ENCODE measurements at regions not wholly inside any gene's neighbourhood (a gene's known extent, or its start where the extent isn't known, plus 50 kb on each side); places are given as distances from the start of the nearest gene placed in this dataset.

DNA sequence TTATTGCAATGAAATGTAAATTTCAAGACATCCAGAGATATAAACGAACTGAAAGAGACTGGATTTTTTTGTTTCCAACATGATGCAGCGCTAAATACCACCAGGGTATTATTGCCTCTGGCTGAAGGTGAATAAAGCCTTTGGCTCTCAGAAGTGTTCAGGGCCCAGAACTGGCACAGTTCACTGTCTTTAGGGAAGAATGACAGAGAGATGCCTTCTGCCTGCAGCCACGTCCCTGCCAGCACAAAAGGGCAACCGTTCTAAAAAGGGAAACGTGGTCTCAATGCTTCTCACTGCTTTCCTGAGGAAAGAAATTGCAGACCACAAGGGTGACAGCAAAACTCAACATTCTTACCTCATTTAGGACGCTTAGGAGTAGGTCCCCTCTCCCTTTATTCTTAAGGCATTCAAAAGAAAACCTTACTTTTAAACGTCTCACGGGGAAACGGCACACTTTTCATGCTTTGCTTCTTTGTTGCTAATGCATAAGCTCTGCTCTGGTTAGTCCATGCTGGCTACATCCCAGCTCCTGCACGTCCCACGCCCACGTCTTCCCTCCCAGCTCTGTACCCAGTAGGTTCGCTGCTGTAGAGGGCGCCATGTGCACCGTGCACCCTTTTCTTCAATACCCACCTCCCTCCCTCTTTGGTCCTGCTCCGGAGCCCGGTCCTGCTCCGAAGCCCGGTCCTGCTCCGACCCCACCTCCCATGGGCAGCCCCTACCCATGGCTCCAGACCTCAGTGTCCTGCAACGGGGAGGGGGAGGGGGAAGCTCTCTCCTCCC is 171.0 kb downstream of the HRH4 start (continued):
- TF ChIP-seq CEBPB (IDR thresholded peaks at IDR 0.05; ENCODE audit: low read depth, low read length) = no peak

DNA sequence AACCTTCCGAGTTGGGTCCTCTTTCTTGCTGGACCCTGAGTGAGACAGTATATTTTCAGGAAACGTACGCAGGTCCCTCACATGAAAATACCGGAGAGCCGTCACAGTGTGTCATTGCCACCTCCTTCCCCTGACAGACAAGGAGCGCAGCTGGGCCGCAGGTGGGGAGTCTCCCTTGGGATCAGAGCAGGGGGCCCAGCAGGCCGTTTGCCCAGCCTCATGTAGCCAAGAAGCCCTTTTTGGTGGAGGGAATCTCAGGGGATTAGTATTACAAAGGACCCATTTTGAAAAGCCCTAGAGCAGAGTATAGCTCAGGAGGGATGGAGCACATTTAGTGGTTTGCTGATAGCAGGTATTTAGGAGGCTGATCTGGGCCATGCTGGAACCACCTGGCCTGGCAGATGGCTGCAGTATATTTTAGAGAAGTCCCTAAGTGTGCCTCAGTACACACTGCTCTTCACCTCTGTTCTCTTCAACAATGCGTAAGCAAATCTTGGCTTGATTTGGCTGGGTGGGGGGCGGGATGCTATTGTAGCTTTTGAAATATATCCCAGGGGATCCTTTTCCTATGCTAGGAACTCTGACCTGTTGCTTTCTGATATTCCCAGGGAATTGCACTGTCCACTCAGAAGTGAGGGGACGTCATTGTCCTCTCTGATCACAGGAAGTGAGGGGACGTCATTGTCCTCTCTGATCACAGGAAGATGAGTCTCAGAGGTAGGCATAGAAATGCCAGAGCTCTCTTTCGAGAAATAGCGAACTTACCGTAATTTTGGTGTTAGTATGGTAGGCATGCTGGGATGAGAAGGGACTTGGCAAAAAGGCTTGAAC is 171.9 kb downstream of the HRH4 start:
- no peak overlapping the region for H3K9ac ChIP-seq (ENCODE audit: low read depth, low read length)
- H2AFZ ChIP-seq (replicated peaks; ENCODE audit: low read length, poor library complexity) = peak overlapping the region; percentile 54
- peak overlapping the region; percentile 44; the same call in 1 of the 2 replicates for H4K5ac ChIP-seq (ENCODE audit: low read depth, low read length)
- peak overlapping the region; percentile 44 for H2BK5ac ChIP-seq (ENCODE audit: low read depth, low read length, poor library complexity, severe bottlenecking)
- peak overlapping the region; percentile 53; the same call in 1 of the 2 replicates for H4K91ac ChIP-seq (ENCODE audit: insufficient read depth, low read depth, low read length)
- 90% methylated on average over 8 of the region's 15 CpGs; no CpG with 5 or more reads in 1 of the 2 experiments for WGBS, 2 experiments (ENCODE audit: extremely low coverage in 2 of 2, insufficient read length in 1 of 2)
- DNase-seq = no peak
- in situ Hi-C loops (cut with MboI; ENCODE audit: low sequenced_read_pairs) = no loop called here
- no peaks in the 10 kb centered on the region for H3K79me1 ChIP-seq (ENCODE audit: low read depth in 1 of 2, low read length in 2 of 2)
- ChIA-PET POLR2A (ENCODE audit: unreplicated experiment) (no interaction called here), CTCF (no interaction called here)
- H2BK120ac ChIP-seq (ENCODE audit: low read depth, low read length) = peak overlapping the region; percentile 78
- peaks cover 3% of the 10 kb centered on the region for H3K9me1 ChIP-seq (ENCODE audit: insufficient read depth, low read length)
- ATAC-seq (ENCODE audit: low read depth) = no peak
- no peak overlapping the region for H3K27ac ChIP-seq (ENCODE audit: insufficient read depth, low read length)
- H3K4me3 ChIP-seq (ENCODE audit: insufficient read depth, low read depth, low read length) = no peak overlapping the region
- H4K20me1 ChIP-seq (ENCODE audit: insufficient read depth, low read length) = no peaks in the 10 kb centered on the region
- no peaks in the 10 kb centered on the region for H3K36me3 ChIP-seq (ENCODE audit: control insufficient read depth, insufficient read depth, low read length)
- H3K9me3 ChIP-seq (ENCODE audit: control insufficient read depth, insufficient read depth, low read length) = no peaks in the 10 kb centered on the region
- H3K4ac ChIP-seq (ENCODE audit: low read depth, low read length) = peak overlapping the region; percentile 49
- H2BK15ac ChIP-seq (ENCODE audit: low read depth, low read length) = peak overlapping the region; percentile 18; the same call in 2 of the 3 replicates
- peak overlapping the region in 1 of 2 experiments; percentile 61; a peak in 1 of 4 replicates for H4K8ac ChIP-seq (ENCODE audit: low read depth in 2 of 2, low read length in 2 of 2)
- H3K27me3 ChIP-seq (ENCODE audit: control insufficient read depth, insufficient read depth, low read length) = no peaks in the 10 kb centered on the region
- H2AK9ac ChIP-seq (replicated peaks; ENCODE audit: low read depth, low read length, poor library complexity) = no peak overlapping the region
- dilution Hi-C loops (cut with HindIII; ENCODE audit: low sequenced_read_pairs, unreplicated experiment) = no loop called here
- H3K4me2 ChIP-seq (ENCODE audit: low read depth, low read length) = no peak overlapping the region; the same call in 1 of the 2 replicates
- no peak overlapping the region for H3K56ac ChIP-seq (ENCODE audit: extremely low read depth, insufficient read depth, low read length)
- H3K23ac ChIP-seq (ENCODE audit: low read depth, low read length) = no peak overlapping the region
- H3K14ac ChIP-seq (replicated peaks; ENCODE audit: low read depth, low read length) = peak overlapping the region; percentile 38; the same call in 1 of the 2 replicates
- BruUV-seq (replicated peaks) = no TSS peak
- peaks cover 15% of the 10 kb centered on the region for H3K4me1 ChIP-seq (ENCODE audit: control insufficient read depth, insufficient read depth, low read length)
- peak overlapping the region; percentile 37 for H2AK5ac ChIP-seq (ENCODE audit: low read depth, low read length)
- H2BK20ac ChIP-seq (ENCODE audit: low read depth, low read length) = peak overlapping the region; percentile 64
- peak overlapping the region; percentile 24; the same call in 1 of the 2 replicates for H3K18ac ChIP-seq (ENCODE audit: low read depth, low read length)
- intact Hi-C loops (cut with micrococcal nuclease) = no loop called here
- TF ChIP-seq CHD1 (IDR thresholded peaks at IDR 0.05; ENCODE audit: low read depth, low read length) (no peak), MAZ (IDR thresholded peaks at IDR 0.05; ENCODE audit: borderline replicate concordance, low read depth, low read length) (no peak), RCOR1 (IDR thresholded peaks at IDR 0.05; ENCODE audit: insufficient replicate concordance, low read length) (no peak), POLR2A (IDR thresholded peaks at IDR 0.05; ENCODE audit: low read depth, low read length) (no peak), RAD21 (IDR thresholded peaks at IDR 0.05; ENCODE audit: low read length) (no peak), MAFK (IDR thresholded peaks at IDR 0.05; ENCODE audit: low read depth, low read length) (no peak)
- TF ChIP-seq, protein P1, sequence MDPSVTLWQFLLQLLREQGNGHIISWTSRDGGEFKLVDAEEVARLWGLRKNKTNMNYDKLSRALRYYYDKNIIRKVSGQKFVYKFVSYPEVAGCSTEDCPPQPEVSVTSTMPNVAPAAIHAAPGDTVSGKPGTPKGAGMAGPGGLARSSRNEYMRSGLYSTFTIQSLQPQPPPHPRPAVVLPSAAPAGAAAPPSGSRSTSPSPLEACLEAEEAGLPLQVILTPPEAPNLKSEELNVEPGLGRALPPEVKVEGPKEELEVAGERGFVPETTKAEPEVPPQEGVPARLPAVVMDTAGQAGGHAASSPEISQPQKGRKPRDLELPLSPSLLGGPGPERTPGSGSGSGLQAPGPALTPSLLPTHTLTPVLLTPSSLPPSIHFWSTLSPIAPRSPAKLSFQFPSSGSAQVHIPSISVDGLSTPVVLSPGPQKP (IDR thresholded peaks at IDR 0.05; ENCODE audit: borderline replicate concordance, low read depth, low read length) = no peak
- TF ChIP-seq, protein P2, sequence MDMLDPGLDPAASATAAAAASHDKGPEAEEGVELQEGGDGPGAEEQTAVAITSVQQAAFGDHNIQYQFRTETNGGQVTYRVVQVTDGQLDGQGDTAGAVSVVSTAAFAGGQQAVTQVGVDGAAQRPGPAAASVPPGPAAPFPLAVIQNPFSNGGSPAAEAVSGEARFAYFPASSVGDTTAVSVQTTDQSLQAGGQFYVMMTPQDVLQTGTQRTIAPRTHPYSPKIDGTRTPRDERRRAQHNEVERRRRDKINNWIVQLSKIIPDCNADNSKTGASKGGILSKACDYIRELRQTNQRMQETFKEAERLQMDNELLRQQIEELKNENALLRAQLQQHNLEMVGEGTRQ (IDR thresholded peaks at IDR 0.05; ENCODE audit: low read depth, low read length) = no peak
- TF ChIP-seq, protein P3, sequence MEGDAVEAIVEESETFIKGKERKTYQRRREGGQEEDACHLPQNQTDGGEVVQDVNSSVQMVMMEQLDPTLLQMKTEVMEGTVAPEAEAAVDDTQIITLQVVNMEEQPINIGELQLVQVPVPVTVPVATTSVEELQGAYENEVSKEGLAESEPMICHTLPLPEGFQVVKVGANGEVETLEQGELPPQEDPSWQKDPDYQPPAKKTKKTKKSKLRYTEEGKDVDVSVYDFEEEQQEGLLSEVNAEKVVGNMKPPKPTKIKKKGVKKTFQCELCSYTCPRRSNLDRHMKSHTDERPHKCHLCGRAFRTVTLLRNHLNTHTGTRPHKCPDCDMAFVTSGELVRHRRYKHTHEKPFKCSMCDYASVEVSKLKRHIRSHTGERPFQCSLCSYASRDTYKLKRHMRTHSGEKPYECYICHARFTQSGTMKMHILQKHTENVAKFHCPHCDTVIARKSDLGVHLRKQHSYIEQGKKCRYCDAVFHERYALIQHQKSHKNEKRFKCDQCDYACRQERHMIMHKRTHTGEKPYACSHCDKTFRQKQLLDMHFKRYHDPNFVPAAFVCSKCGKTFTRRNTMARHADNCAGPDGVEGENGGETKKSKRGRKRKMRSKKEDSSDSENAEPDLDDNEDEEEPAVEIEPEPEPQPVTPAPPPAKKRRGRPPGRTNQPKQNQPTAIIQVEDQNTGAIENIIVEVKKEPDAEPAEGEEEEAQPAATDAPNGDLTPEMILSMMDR (conservative IDR thresholded peaks at IDR 0.05; ENCODE audit: low read depth, low read length) = no peak
